NCI-H146 (cell line): ENCODE measurements at regions not wholly inside any gene's neighbourhood (a gene's known extent, or its start where the extent isn't known, plus 50 kb on each side); places are given as distances from the start of the nearest gene placed in this dataset.

Source experiments
- DNase-seq: peaks from one replicate; lab custom pipeline; 2025; lab: John Stamatoyannopoulos, UW

GRCh38 chr4:34181891-34182290 is 2062.4 kb downstream of the ARAP2 start:
- no peak for DNase-seq

GRCh38 chr4:34182306-34182705 is 2062.0 kb downstream of the ARAP2 start:
- no peak for DNase-seq

GRCh38 chr4:34183926-34184325 is 2060.4 kb downstream of the ARAP2 start:
- DNase-seq, result no peak

GRCh38 chr4:34187056-34187455 is 2057.3 kb downstream of the ARAP2 start:
- DNase-seq, result no peak

- DNase-seq, result no peak
Measured at GRCh38 chr4:34191443-34191842, 2052.9 kb downstream of the ARAP2 start.

- no peak for DNase-seq
Measured at GRCh38 chr4:34193451-34194154, 2050.7 kb downstream of the ARAP2 start.

GRCh38 chr4:34194585-34194984 is 2049.7 kb downstream of the ARAP2 start:
- DNase-seq, result no peak

- no peak for DNase-seq
Measured at GRCh38 chr4:34196375-34196774, 2047.9 kb downstream of the ARAP2 start.

- no peak for DNase-seq
Measured at GRCh38 chr4:34198966-34199365, 2045.3 kb downstream of the ARAP2 start.

GRCh38 chr4:34200535-34200934 is 2043.8 kb downstream of the ARAP2 start:
- DNase-seq, result no peak

- DNase-seq, result no peak
Measured at GRCh38 chr4:34202154-34202553, 2042.2 kb downstream of the ARAP2 start.

- DNase-seq, result no peak
Measured at GRCh38 chr4:34220601-34221000, 2023.7 kb downstream of the ARAP2 start.

- no peak for DNase-seq
Measured at GRCh38 chr4:34221986-34222385, 2022.3 kb downstream of the ARAP2 start.

- DNase-seq, result no peak
Measured at GRCh38 chr4:34236118-34236517, 2008.2 kb downstream of the ARAP2 start.

GRCh38 chr4:34245276-34245675 is 1999.0 kb downstream of the ARAP2 start:
- no peak for DNase-seq

- no peak for DNase-seq
Measured at GRCh38 chr4:34250562-34250961, 1993.8 kb downstream of the ARAP2 start.

- no peak for DNase-seq
Measured at GRCh38 chr4:34253239-34253638, 1991.1 kb downstream of the ARAP2 start.

GRCh38 chr4:34258176-34258575 is 1986.1 kb downstream of the ARAP2 start:
- DNase-seq, result no peak

- DNase-seq, result no peak
Measured at GRCh38 chr4:34261799-34262314, 1982.5 kb downstream of the ARAP2 start.

- no peak for DNase-seq
Measured at GRCh38 chr4:34269613-34270012, 1974.7 kb downstream of the ARAP2 start.

GRCh38 chr4:34271479-34272355 is 1972.6 kb downstream of the ARAP2 start:
- no peak for DNase-seq

GRCh38 chr4:34279011-34279410 is 1965.3 kb downstream of the ARAP2 start:
- no peak for DNase-seq

GRCh38 chr4:34280131-34280530 is 1964.2 kb downstream of the ARAP2 start:
- DNase-seq, result no peak
